CD4-positive, alpha-beta T cell treated with Interleukin-21 for 1 hour (primary cell): ENCODE measurements at regions not wholly inside any gene's neighbourhood (a gene's known extent, or its start where the extent isn't known, plus 50 kb on each side); places are given as distances from the start of the nearest gene placed in this dataset.
"Not testable (repeated sequence)": the region's sequence is repeated elsewhere in the genome, so short reads cannot be mapped to it uniquely, and the experiment has no call there.

Source experiments
- DNase-seq: peaks from one replicate; pipeline ENCODE4 v3.0.0-alpha.2; 2020

GRCh38 chr10:129038522-129038921, 428.5 kb upstream of the MGMT start:
- DNase-seq: no peak

DNA sequence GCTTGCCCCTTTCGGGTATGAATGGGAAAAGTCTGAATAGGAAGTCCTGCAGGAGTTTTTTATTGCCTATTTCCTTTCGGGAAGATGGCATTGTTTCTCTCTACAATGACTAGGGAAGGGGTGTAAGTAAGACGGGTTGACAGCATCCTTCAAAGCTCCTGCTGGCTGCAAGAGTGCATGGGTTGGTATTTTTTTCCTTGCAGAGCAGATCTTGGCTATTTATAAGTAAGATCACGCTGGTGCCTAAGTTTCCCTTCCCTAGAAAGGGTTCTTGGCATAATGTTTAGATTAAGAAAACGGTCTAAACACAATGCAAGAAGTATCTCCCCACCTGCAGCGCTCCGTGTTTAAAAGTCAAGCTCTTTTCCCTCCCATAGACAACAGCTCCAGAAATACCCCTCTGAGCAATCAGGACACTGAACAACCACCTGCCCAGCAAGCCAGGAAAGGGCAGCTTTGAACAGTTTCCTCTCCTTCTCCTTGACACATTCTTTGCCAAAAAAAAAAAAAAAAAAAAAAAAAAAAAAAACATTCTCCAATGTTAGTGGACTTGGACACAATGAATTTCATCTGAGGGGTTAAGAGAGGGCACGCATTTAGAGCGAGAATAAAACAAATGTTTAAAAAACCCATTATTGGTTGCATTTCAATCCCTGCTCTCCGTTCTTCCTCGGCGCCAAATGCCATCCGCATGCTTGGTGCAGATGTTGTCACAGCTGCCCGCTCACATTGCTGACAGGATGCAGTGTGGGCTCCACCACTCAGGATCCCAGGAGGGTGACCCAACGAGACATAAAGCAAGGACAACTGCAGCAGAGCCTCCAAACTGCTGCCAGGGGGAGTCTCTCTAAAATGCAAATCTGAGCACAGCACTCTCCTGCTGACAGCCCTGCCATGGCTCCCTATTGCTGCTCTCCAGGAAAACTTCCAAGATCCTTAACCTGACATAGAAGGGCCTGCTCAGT, 427.4 kb upstream of the MGMT start:
- DNase-seq: no peak

DNA sequence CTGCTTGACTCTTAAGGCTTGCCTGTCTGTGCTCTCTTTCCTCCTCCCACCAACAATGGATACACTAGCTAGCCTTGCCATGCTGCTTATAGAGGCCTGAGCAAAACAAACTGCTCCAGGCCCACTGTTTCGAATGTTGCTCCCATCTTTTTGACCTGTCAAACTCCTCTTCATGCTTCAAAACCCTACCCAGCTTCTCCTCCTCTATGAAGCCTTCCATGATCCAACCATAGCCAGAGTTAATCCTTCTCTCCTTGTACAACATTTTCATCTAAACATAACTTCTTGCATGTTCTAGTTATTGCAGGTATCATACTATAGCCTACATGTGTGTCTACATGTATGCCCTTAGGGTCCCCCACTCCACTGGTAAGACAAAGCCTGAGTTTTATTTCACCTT, 426.7 kb upstream of the MGMT start:
- DNase-seq: no peak

DNA sequence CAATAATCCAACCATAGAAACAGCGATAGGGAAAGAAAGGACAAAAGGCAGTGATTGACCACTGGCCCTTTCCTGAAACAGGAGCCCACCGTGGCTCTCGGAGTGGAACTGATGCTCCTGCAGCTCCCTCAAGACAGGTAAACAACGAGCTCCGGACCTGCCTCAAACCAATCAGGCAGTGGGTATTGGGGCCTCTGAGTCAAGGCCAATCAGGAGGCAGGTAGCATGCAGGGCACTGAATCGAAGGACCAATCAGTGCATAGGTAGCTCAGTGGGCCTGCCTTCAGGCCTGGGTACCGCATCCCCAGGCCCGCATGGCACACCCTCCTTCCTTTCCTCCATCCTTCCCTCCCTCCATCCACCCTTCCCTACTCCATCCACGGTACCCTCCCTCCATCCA, 425.1 kb upstream of the MGMT start:
- DNase-seq: no peak

GRCh38 chr10:129042776-129043595, 424.1 kb upstream of the MGMT start:
- no peak for DNase-seq

DNA sequence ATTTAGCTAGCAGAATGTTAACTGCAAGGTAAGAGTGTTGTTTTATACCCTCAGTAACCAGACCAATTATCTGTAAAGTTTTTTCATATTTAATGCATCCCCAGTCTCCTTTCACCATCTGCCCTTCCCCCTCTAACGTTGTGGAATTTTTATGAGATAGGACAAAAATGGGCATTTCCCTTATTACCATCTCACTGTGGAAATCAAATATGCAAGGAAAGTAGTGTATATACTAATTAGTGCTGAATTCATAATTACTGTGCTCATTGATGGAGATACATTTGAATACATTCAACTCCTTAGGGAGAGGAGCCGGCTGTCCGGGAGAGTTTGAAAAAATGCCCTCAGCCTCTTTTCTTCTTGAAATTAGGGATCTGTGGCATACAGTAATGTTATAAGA, 423.4 kb upstream of the MGMT start:
- DNase-seq: no peak

GRCh38 chr10:129045599-129045998, 421.4 kb upstream of the MGMT start:
- DNase-seq: no peak

GRCh38 chr10:129046065-129046681, 420.9 kb upstream of the MGMT start:
- DNase-seq: no peak

DNA sequence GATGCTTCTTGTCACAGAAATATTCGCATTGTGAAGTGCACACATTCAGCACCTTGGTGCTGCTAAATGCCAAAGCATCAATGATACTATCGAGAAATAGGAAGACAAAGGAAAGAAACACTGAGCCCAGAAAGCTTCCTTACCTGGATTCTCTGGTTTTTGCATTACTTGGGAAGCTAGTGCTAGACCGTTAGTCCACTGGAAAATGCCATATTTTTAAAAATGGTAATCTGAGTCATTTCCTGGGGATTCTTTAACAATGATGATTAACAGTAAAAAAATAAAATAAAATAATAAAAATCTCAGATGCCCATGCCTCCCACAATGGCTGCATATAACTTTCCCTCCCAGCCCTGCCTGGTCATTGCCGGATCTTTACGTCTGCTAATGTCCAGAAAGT, 420.1 kb upstream of the MGMT start:
- no peak for DNase-seq

DNA sequence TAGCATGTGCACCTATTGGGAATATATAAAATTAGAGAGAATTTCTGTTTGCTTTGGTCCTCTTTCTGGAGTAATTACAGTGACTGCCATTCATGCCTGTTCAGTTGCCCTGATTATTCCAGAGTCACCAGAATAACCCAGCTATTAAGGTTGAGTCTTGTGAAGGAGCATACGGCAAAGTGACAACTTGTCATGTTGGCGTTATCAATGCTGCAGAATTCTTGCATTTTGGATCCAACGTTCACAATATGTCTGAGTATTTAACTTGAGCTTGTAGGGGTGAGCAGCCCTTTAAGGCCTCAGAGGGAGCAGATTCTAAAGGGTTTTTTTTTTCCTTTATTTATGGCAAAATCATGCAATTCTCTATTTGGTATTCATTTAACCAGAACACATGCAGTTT, 419.4 kb upstream of the MGMT start:
- DNase-seq: no peak

GRCh38 chr10:129048513-129048912, 418.5 kb upstream of the MGMT start:
- no peak for DNase-seq

DNA sequence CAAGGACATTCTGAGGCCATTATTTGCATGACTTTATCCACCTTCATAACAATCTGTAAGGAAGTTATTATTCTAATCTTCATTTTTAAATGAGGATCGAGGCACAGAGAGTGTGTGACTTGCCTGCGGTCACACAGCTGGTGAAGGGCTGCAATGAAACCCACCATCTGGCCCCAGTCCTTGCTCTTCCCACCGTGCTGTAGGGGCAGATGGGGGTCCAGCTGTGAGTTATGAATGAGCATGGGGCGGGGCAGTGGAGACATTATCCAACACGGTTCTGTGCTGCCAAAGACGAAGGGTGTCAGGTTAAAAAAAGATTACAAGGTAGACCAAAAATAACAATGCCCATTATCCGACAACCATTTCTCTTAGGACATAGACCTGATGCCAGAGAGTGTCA, 417.5 kb upstream of the MGMT start:
- DNase-seq: no peak

DNA sequence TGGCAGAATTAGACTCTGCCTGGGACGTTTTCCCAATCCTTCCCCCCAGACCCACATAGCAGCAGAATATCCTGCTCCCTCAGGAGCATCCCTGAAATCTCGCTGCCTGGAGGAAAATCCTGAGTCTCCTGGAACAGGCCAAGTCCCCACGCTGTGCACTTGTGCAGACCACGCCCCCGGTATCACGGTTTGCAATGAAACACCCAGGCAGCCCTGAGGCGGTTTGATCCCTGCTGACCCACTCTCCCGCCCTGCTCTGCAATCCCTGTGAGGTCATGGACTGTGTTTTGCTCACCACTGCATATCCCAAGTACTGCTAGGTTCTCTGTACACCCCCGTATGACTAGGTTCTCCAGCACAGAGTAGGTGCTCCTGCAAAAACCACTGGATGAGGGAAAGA, 411.8 kb upstream of the MGMT start:
- no peak for DNase-seq

GRCh38 chr10:129055986-129056385, 411.1 kb upstream of the MGMT start:
- no peak for DNase-seq

- no peak for DNase-seq
Observed at GRCh38 chr10:129056734-129057689, 410.0 kb upstream of the MGMT start.

GRCh38 chr10:129057856-129058663, 409.0 kb upstream of the MGMT start:
- peak; percentile 46 for DNase-seq

- no peak for DNase-seq
Observed at GRCh38 chr10:129058664-129059155, 408.3 kb upstream of the MGMT start.

DNA sequence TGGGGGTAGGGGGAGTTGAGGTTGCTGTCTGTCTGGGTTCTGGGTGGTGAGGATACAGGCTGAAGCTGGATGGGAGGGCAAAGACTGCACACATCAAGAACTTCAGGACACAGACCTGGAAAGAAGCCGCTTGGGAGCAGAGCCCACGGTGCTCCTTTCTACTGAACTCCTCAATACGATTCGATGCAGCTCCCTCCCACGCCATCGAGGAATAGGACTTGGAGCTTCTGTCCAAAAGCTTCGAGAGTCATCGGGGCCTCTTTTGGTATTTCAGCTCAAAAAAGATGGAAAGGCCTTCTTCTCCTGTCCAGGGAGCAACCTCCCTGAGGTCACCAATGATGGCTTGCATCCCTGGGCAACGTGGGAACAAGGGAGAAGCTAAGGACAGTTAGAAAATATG, 407.1 kb upstream of the MGMT start:
- no peak for DNase-seq

- DNase-seq: no peak
Observed at GRCh38 chr10:129063212-129063611, 403.8 kb upstream of the MGMT start.

GRCh38 chr10:129063877-129064276, 403.2 kb upstream of the MGMT start:
- no peak for DNase-seq

- DNase-seq: not testable (repeated sequence)
Observed at GRCh38 chr10:129066529-129066928, 400.5 kb upstream of the MGMT start.
